ENCODE measurements at regions not wholly inside any gene's neighbourhood (a gene's known extent, or its start where the extent isn't known, plus 50 kb on each side); places are given as distances from the start of the nearest gene placed in this dataset.
"Not testable (repeated sequence)": the region's sequence is repeated elsewhere in the genome, so short reads cannot be mapped to it uniquely, and the experiment has no call there.

DNA sequence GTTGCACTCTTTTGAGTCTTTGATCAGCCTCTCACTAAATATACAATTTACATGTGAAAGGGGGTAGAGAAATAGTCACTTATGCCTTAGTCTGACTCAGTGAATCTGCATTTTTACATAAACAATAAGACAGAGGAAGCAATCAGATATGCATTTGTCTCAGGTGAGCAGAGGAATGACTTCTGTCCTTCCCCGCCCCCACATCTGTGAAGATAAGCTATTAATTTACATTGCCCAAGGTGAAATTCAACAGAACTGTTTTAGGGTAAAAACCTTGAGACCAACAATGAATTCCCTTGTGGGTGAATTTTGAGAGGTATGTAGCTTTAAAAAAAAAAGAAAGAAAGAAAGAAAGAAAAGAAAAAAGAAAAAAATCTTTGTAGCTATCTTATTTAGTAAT lies 1302.9 kb upstream of the ACVR2A start:
- no peak for DNase-seq
- CTCF ChIA-PET: no interaction called here
- POLR2A ChIA-PET: no interaction called here
- Mint-ChIP-seq H3K9me3 (peaks cover 2% of the 10 kb centered on the region), H3K27me3 (no peaks in the 10 kb centered on the region), H3K4me1 (ENCODE audit: low read depth) (no peaks in the 10 kb centered on the region), H3K4me3 (no peak overlapping the region), H3K27ac (no peak overlapping the region), H3K36me3 (no peaks in the 10 kb centered on the region)
- intact Hi-C loops (cut with micrococcal nuclease): no loop called here

DNA sequence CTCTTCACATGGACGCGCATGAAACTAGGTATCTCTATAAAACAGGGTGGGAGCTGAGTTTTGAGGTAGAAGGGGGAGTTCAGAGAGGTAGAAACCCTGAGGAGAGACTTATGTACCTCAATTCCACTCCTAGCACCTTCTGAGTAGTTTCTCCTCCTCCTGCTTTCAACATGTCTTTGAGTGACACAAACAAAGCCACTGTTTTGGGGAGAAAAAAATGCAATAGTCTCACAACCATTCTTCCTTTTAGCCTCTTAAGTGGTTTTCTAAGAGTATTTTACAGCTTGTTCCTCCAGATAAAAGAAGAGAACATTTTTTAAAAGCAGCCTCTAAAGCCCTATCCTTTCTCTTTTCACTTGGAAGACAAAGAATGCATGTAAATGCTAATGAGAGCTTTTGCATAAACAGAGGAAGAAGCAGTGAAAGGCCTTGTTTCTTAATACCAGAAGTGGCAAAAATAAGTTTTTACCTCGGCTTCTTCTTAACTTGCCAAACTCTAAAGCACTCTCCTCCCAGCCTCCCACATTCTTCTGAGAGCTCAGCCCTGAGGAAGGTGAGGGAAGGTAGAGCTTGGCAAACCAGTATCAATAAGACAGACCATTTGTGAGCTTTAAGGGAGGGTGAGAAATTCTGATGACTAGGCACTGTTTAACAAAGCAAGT lies 1304.4 kb upstream of the ACVR2A start:
- ChIA-PET CTCF (interaction anchor here (0.8 kb wide), 1 partner anchor 15 kb away, joined by 3 read pairs; no protein-coding TSS in a partner anchor), POLR2A (no interaction called here)
- H3K36me3 Mint-ChIP-seq: no peaks in the 10 kb centered on the region
- no peak for DNase-seq
- H3K4me3 Mint-ChIP-seq: no peak overlapping the region
- H3K9me3 Mint-ChIP-seq: peaks cover under 1% of the 10 kb centered on the region
- H3K27ac Mint-ChIP-seq: no peak overlapping the region
- H3K27me3 Mint-ChIP-seq: no peaks in the 10 kb centered on the region
- no peaks in the 10 kb centered on the region for H3K4me1 Mint-ChIP-seq (ENCODE audit: low read depth)
- intact Hi-C loops (cut with micrococcal nuclease): no loop called here

- not testable (repeated sequence) for H3K27ac Mint-ChIP-seq
These were observed 1305.1 kb upstream of the ACVR2A start for GRCh38 chr2:146539739-146540138.

DNA sequence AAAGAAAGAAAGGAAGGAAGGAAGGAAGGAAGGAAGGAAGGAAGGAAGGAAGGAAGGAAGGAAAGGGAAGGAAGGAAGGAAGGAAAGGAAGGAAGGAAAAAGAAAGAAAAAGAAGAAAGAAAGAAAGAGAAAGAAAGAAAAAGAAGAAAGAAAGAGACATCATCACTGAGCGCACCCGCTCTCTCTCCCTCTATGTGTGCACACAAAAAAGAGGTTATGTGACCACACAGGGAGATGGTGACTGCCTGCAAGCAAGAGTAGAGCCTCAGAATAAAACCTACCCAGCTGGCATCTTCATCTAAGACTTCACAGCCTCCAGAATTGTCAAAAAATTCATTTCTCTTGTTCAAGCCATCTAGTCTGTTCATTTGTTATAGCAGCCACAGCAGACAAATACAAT lies 1307.4 kb upstream of the ACVR2A start:
- Mint-ChIP-seq H3K4me3 (no peak overlapping the region), H3K36me3 (no peaks in the 10 kb centered on the region), H3K27ac (no peak overlapping the region), H3K9me3 (no peaks in the 10 kb centered on the region), H3K27me3 (no peaks in the 10 kb centered on the region), H3K4me1 (ENCODE audit: low read depth) (no peaks in the 10 kb centered on the region)
- POLR2A ChIA-PET: no interaction called here
- CTCF ChIA-PET: no interaction called here
- DNase-seq: no peak
- intact Hi-C loops (cut with micrococcal nuclease): no loop called here

More at GRCh38 chr2:146539739-146540138, 1305.1 kb upstream of the ACVR2A start:
- DNase-seq; H3K4me3 Mint-ChIP-seq; H3K27me3 Mint-ChIP-seq; H3K9me3 Mint-ChIP-seq; POLR2A ChIA-PET; H3K4me1 Mint-ChIP-seq (ENCODE audit: low read depth); intact Hi-C loops (cut with micrococcal nuclease); CTCF ChIA-PET; H3K36me3 Mint-ChIP-seq: not testable (repeated sequence)

DNA sequence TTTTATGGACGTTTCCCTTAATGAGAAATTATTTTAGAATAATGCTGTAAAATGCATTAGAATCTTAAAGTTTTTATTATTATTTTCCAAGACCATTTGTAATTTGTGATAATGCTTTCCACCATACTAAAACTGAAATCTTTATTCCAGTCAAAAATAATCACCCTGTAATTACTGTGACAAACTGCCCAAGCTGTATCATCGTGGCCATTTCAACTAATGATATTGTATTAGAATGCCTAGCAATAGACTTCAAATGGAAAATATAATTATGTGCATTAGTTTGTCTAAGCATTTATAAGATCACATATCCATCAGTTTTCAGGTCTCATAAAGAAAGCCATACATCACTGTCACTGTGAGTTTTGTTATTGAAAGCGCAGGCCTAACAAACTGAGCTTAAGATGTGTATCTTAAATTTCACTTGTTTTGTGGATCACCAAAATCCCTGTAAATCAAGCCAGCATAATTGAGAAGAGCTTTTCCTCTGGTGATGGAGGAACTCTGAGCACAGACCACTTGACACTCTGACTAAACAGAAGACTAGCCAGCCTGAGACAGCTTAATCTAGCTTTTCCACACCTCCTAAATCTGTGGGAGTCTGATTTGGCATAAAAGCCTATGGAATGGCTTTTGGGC lies 1312.2 kb upstream of the ACVR2A start:
- no peak overlapping the region for H3K4me3 Mint-ChIP-seq
- DNase-seq: no peak
- POLR2A ChIA-PET: no interaction called here
- no peaks in the 10 kb centered on the region for H3K9me3 Mint-ChIP-seq
- intact Hi-C loops (cut with micrococcal nuclease): no loop called here
- H3K36me3 Mint-ChIP-seq: no peaks in the 10 kb centered on the region
- no peak overlapping the region for H3K27ac Mint-ChIP-seq
- CTCF ChIA-PET: no interaction called here
- H3K4me1 Mint-ChIP-seq (ENCODE audit: low read depth): no peaks in the 10 kb centered on the region
- H3K27me3 Mint-ChIP-seq: no peaks in the 10 kb centered on the region

- DNase-seq: no peak
- ChIA-PET CTCF (no interaction called here), POLR2A (no interaction called here)
- Mint-ChIP-seq H3K4me3 (no peak overlapping the region), H3K4me1 (ENCODE audit: low read depth) (no peaks in the 10 kb centered on the region), H3K27ac (no peak overlapping the region), H3K27me3 (no peaks in the 10 kb centered on the region), H3K36me3 (no peaks in the 10 kb centered on the region), H3K9me3 (no peaks in the 10 kb centered on the region)
- intact Hi-C loops (cut with micrococcal nuclease): no loop called here
These were observed 1312.8 kb upstream of the ACVR2A start for GRCh38 chr2:146532009-146532408.

GRCh38 chr2:146530886-146531285 lies 1313.9 kb upstream of the ACVR2A start:
- CTCF ChIA-PET: no interaction called here
- no peak overlapping the region for H3K27ac Mint-ChIP-seq
- H3K27me3 Mint-ChIP-seq: no peaks in the 10 kb centered on the region
- H3K4me1 Mint-ChIP-seq (ENCODE audit: low read depth): no peaks in the 10 kb centered on the region
- no peak overlapping the region for H3K4me3 Mint-ChIP-seq
- intact Hi-C loops (cut with micrococcal nuclease): no loop called here
- no peaks in the 10 kb centered on the region for H3K36me3 Mint-ChIP-seq
- H3K9me3 Mint-ChIP-seq: no peaks in the 10 kb centered on the region
- POLR2A ChIA-PET: no interaction called here
- no peak for DNase-seq

DNA sequence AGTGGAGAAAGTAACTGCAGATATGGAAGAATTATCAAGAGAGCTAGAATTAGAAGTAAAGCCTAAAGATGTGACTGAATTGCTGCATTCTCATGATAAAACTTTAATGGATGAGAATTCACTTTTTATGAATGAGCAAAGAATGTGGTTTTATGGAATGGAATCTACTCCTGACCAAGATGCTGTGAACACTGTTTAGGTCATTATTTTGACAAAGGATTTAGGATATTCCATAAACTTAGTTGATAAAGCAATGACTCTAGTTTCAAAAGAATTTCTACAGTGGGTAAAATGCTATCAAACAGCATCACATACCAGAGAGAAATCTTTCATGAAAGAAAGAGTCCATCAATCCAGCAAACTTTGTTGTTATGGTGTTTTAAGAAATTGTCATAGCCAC lies 1317.7 kb upstream of the ACVR2A start:
- Mint-ChIP-seq H3K4me1 (ENCODE audit: low read depth) (no peaks in the 10 kb centered on the region), H3K36me3 (no peaks in the 10 kb centered on the region), H3K9me3 (no peaks in the 10 kb centered on the region), H3K27me3 (no peaks in the 10 kb centered on the region), H3K4me3 (no peak overlapping the region), H3K27ac (no peak overlapping the region)
- ChIA-PET POLR2A (no interaction called here), CTCF (no interaction called here)
- DNase-seq: no peak
- intact Hi-C loops (cut with micrococcal nuclease): no loop called here

DNA sequence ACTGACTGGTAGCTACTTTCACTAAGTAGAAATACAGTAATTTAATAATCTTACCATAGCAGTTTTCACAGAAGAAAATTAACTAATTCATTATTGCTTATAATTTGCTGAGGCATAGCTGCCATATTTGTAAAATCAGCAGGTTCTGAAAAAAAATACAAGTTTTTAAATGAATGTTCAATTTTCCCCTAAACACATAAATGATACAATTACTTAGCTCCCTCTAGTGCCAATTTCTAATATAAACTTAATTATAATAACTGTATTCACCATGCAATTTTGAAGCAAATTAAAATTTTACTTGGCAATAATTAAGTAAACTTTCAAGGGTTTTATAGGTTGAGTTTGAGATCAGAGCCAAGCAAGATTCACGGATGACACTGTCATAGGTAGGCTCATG lies 1321.6 kb upstream of the ACVR2A start:
- H3K4me1 Mint-ChIP-seq (ENCODE audit: low read depth): no peaks in the 10 kb centered on the region
- ChIA-PET POLR2A (no interaction called here), CTCF (no interaction called here)
- H3K27me3 Mint-ChIP-seq: no peaks in the 10 kb centered on the region
- intact Hi-C loops (cut with micrococcal nuclease): no loop called here
- H3K27ac Mint-ChIP-seq: no peak overlapping the region
- no peaks in the 10 kb centered on the region for H3K36me3 Mint-ChIP-seq
- no peak overlapping the region for H3K4me3 Mint-ChIP-seq
- DNase-seq: no peak
- no peaks in the 10 kb centered on the region for H3K9me3 Mint-ChIP-seq

GRCh38 chr2:146506851-146507250 lies 1338.0 kb upstream of the ACVR2A start:
- Mint-ChIP-seq H3K4me3 (no peak overlapping the region), H3K36me3 (no peaks in the 10 kb centered on the region), H3K4me1 (ENCODE audit: low read depth) (no peaks in the 10 kb centered on the region), H3K27ac (no peak overlapping the region), H3K27me3 (no peaks in the 10 kb centered on the region), H3K9me3 (no peaks in the 10 kb centered on the region)
- no peak for DNase-seq
- intact Hi-C loops (cut with micrococcal nuclease): no loop called here
- CTCF ChIA-PET: no interaction called here
- POLR2A ChIA-PET: no interaction called here

- Mint-ChIP-seq H3K27me3 (no peaks in the 10 kb centered on the region), H3K27ac (no peak overlapping the region), H3K36me3 (no peaks in the 10 kb centered on the region), H3K4me1 (ENCODE audit: low read depth) (no peaks in the 10 kb centered on the region), H3K4me3 (no peak overlapping the region), H3K9me3 (no peaks in the 10 kb centered on the region)
- POLR2A ChIA-PET: no interaction called here
- DNase-seq: no peak
- CTCF ChIA-PET: no interaction called here
- intact Hi-C loops (cut with micrococcal nuclease): no loop called here
These were observed 1341.5 kb upstream of the ACVR2A start for GRCh38 chr2:146503366-146503765.

GRCh38 chr2:146496248-146496647 lies 1348.6 kb upstream of the ACVR2A start:
- ChIA-PET CTCF (no interaction called here), POLR2A (no interaction called here)
- H3K27me3 Mint-ChIP-seq: no peaks in the 10 kb centered on the region
- H3K4me1 Mint-ChIP-seq (ENCODE audit: low read depth): no peaks in the 10 kb centered on the region
- no peak for DNase-seq
- no peaks in the 10 kb centered on the region for H3K36me3 Mint-ChIP-seq
- intact Hi-C loops (cut with micrococcal nuclease): no loop called here
- H3K27ac Mint-ChIP-seq: no peak overlapping the region
- H3K4me3 Mint-ChIP-seq: no peak overlapping the region
- H3K9me3 Mint-ChIP-seq: peaks cover 8% of the 10 kb centered on the region

- Mint-ChIP-seq H3K27ac (no peak overlapping the region), H3K27me3 (no peaks in the 10 kb centered on the region), H3K4me3 (no peak overlapping the region), H3K36me3 (no peaks in the 10 kb centered on the region), H3K4me1 (ENCODE audit: low read depth) (no peaks in the 10 kb centered on the region), H3K9me3 (peaks cover 8% of the 10 kb centered on the region)
- POLR2A ChIA-PET: no interaction called here
- CTCF ChIA-PET: no interaction called here
- intact Hi-C loops (cut with micrococcal nuclease): no loop called here
- DNase-seq: no peak
These were observed 1355.4 kb upstream of the ACVR2A start for GRCh38 chr2:146489386-146489785.
